Prostate gland (tissue), 2 donors: ENCODE measurements at regions not wholly inside any gene's neighbourhood (a gene's known extent, or its start where the extent isn't known, plus 50 kb on each side); places are given as distances from the start of the nearest gene placed in this dataset.
"Not testable (repeated sequence)": the region's sequence is repeated elsewhere in the genome, so short reads cannot be mapped to it uniquely, and the experiment has no call there.

ENCODE experiments used
- POLR2A ChIP-seq: fragments of 450-650 bp; IDR thresholded peaks from one replicate; pipeline ENCODE4 v1.6.1; 2016; ENCODE audit warnings: antibody characterized with exemption, mild to moderate bottlenecking
- TF ChIP-seq, protein P1 (sequence below), 4 experiments: fragments of 200-600 bp in 2 of 4; fragments of 450-650 bp in 2 of 4; sonication (generic) in 2 of 4; IDR thresholded peaks; 1 replicate in 3 of 4; 2 replicates in 1 of 4; pipeline ENCODE4 v1.5.1; 2016 to 2019; ENCODE audit warnings: antibody characterized with exemption in 4 of 4, mild to moderate bottlenecking in 2 of 4, moderate library complexity in 2 of 4

DNA sequence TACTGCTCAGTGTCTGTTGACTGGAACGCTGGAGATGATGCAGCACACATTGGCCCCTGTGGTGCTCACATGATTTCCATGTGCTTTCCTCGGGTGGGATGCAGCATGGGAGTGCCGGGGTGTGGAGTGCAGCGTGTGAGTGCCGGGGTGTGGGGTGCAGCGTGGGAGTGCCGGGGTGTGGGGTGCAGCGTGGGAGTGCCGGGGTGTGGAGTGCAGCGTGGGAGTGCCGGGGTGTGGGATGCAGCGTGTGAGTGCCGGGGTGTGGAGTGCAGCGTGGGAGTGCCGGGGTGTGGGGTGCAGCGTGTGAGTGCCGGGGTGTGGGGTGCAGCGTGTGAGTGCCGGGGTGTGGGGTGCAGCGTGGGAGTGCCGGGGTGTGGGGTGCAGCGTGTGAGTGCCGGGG lies 907.4 kb upstream of the TPTE start:
- TF ChIP-seq, protein P1, sequence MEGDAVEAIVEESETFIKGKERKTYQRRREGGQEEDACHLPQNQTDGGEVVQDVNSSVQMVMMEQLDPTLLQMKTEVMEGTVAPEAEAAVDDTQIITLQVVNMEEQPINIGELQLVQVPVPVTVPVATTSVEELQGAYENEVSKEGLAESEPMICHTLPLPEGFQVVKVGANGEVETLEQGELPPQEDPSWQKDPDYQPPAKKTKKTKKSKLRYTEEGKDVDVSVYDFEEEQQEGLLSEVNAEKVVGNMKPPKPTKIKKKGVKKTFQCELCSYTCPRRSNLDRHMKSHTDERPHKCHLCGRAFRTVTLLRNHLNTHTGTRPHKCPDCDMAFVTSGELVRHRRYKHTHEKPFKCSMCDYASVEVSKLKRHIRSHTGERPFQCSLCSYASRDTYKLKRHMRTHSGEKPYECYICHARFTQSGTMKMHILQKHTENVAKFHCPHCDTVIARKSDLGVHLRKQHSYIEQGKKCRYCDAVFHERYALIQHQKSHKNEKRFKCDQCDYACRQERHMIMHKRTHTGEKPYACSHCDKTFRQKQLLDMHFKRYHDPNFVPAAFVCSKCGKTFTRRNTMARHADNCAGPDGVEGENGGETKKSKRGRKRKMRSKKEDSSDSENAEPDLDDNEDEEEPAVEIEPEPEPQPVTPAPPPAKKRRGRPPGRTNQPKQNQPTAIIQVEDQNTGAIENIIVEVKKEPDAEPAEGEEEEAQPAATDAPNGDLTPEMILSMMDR (IDR thresholded peaks at IDR 0.05), result not testable (repeated sequence)
- not testable (repeated sequence) for TF ChIP-seq POLR2A
